SK-N-SH (cell line): ENCODE measurements at regions not wholly inside any gene's neighbourhood (a gene's known extent, or its start where the extent isn't known, plus 50 kb on each side); places are given as distances from the start of the nearest gene placed in this dataset.

Experiments used
- CTCF ChIA-PET: fragments of 300-600, 350-600 bp; formaldehyde crosslinking; extraction: SDS; loops from one replicate; lab custom pipeline; 2021; lab: Yijun Ruan, JAX
- POLR2A ChIA-PET: fragments of 350-600 bp; sonication (Branson Sonifier 250); formaldehyde crosslinking; extraction: SDS; loops from one replicate; lab custom pipeline; 2020; ENCODE audit warnings: antibody characterized with exemption, inconsistent platforms; lab: Yijun Ruan, JAX
- DNase-seq: peaks from one replicate; pipeline ENCODE4 v3.0.0; 2012
- H2AFZ ChIP-seq: fragments of 200-600 bp; sonication (generic); 2 replicates; pipeline ENCODE4 v1.8.1; 2016; ENCODE audit warnings: antibody characterized with exemption, mild to moderate bottlenecking, low read depth
- H3F3A ChIP-seq: fragments of 200-600 bp; sonication (generic); replicated peaks from 2 replicates; pipeline ENCODE3; 2016; ENCODE audit warnings: antibody characterized with exemption, mild to moderate bottlenecking; ENCODE audit not compliant: insufficient read depth
- H3K27ac ChIP-seq, 2 experiments: fragments of 200-500 bp in 1 of 2; fragments of 200-600 bp in 1 of 2; sonication (Bioruptor generic) in 1 of 2; sonication (generic), shearing (Covaris generic) in 1 of 2; 2 replicates each; pipeline versions ENCODE4 v1.5.1 to v1.6.1; 2014 to 2016; ENCODE audit warnings: low read depth in 2 of 2, inconsistent platforms in 1 of 2, low read length in 1 of 2, mild to moderate bottlenecking in 1 of 2, mixed read lengths in 1 of 2
- H3K27me3 ChIP-seq: fragments of 200-600 bp; sonication (generic), shearing (Covaris generic); 2 replicates; pipeline ENCODE4 v1.6.1; 2016; ENCODE audit warnings: mixed run types; ENCODE audit not compliant: insufficient read depth
- H3K36me3 ChIP-seq, 2 experiments: fragments of 200-500 bp in 1 of 2; fragments of 200-600 bp in 1 of 2; sonication (Bioruptor generic) in 1 of 2; sonication (generic) in 1 of 2; replicated peaks in 1 of 2; 2 replicates each; pipeline versions ENCODE3 to v1.5.1; 2014 to 2016; ENCODE audit warnings: low read length in 1 of 2, mild to moderate bottlenecking in 1 of 2; ENCODE audit not compliant: insufficient read depth in 2 of 2, control insufficient read depth in 1 of 2
- H3K4me1 ChIP-seq, 2 experiments: fragments of 200-500 bp in 1 of 2; fragments of 200-600 bp in 1 of 2; sonication (Bioruptor generic) in 1 of 2; sonication (generic), shearing (Covaris generic) in 1 of 2; 2 replicates each; pipeline versions ENCODE4 v1.5.1 to v1.6.1; 2014 to 2016; ENCODE audit warnings: low read depth in 1 of 2, low read length in 1 of 2, mixed run types in 1 of 2; ENCODE audit not compliant: insufficient read depth in 2 of 2, control insufficient read depth in 1 of 2
- H3K4me2 ChIP-seq: fragments of 200-600 bp; sonication (generic), shearing (Covaris generic); 2 replicates; pipeline ENCODE4 v1.6.1; 2017; ENCODE audit warnings: mixed run types
- H3K4me3 ChIP-seq, 2 experiments: fragments of 200-500 bp in 1 of 2; fragments of 200-600 bp in 1 of 2; sonication (Bioruptor generic) in 1 of 2; sonication (generic), shearing (Covaris generic) in 1 of 2; 2 replicates each; pipeline versions ENCODE4 v1.5.1 to v1.8.1; 2014 to 2016; ENCODE audit warnings: low read depth in 2 of 2, inconsistent platforms in 1 of 2, low read length in 1 of 2, mild to moderate bottlenecking in 1 of 2, mixed read lengths in 1 of 2, moderate library complexity in 1 of 2
- H3K79me2 ChIP-seq: fragments of 200-600 bp; sonication (generic); 2 replicates; pipeline ENCODE4 v1.8.1; 2017; ENCODE audit warnings: mild to moderate bottlenecking; ENCODE audit not compliant: insufficient read depth
- H3K9ac ChIP-seq: fragments of 200-600 bp; sonication (generic); 2 replicates; pipeline ENCODE4 v1.6.1; 2017; ENCODE audit warnings: mixed run types
- H3K9me2 ChIP-seq: fragments of 200-600 bp; sonication (generic); 2 replicates; pipeline ENCODE4 v1.6.1; 2017; ENCODE audit warnings: mixed run types
- H3K9me3 ChIP-seq: fragments of 200-600 bp; sonication (generic); 2 replicates; pipeline ENCODE4 v1.6.1; 2017; ENCODE audit warnings: mixed run types, mild to moderate bottlenecking, moderate library complexity
- H4K20me1 ChIP-seq: fragments of 200-600 bp; sonication (generic); 2 replicates; pipeline ENCODE4 v1.6.1; 2017; ENCODE audit warnings: mild to moderate bottlenecking, mixed run types; ENCODE audit not compliant: insufficient read depth
- CHD2 ChIP-seq: fragments of 150-350 bp; IDR thresholded peaks from 2 replicates; pipeline ENCODE4 v1.6.1; 2018; ENCODE audit warnings: low read length; ENCODE audit not compliant: partially characterized antibody
- ELF1 ChIP-seq: IDR thresholded peaks from 2 replicates; pipeline ENCODE4 v1.4.0; 2012
- EP300 ChIP-seq, 2 experiments: IDR thresholded peaks; 2 replicates each; pipeline versions ENCODE4 v1.4.0 to v1.6.1; 2012; ENCODE audit warnings: borderline replicate concordance in 1 of 2, low read depth in 1 of 2, low read length in 1 of 2
- FOSL2 ChIP-seq: IDR thresholded peaks from 2 replicates; pipeline ENCODE4 v1.4.0; 2012; ENCODE audit warnings: low read depth, mild to moderate bottlenecking, moderate library complexity, borderline replicate concordance
- FOXM1 ChIP-seq: IDR thresholded peaks from 2 replicates; pipeline ENCODE4 v1.4.0; 2012; ENCODE audit warnings: low read depth, mild to moderate bottlenecking
- GABPA ChIP-seq: IDR thresholded peaks from 2 replicates; pipeline ENCODE4 v1.4.0; 2012; ENCODE audit warnings: low read depth, mild to moderate bottlenecking
- GATA2 ChIP-seq: sonication (generic); formaldehyde crosslinking; IDR thresholded peaks from 2 replicates; pipeline ENCODE4 v1.5.0; 2020; ENCODE audit warnings: mild to moderate bottlenecking, missing genetic modification reagents
- MEF2A ChIP-seq: IDR thresholded peaks from 2 replicates; pipeline ENCODE4 v1.4.0; 2012; ENCODE audit warnings: low read depth, borderline replicate concordance
- MXI1 ChIP-seq: IDR thresholded peaks from 2 replicates; pipeline ENCODE4 v1.6.1; 2012; ENCODE audit warnings: mild to moderate bottlenecking, low read depth, low read length, improper control_type of control experiment
- NRF1 ChIP-seq: IDR thresholded peaks from 2 replicates; pipeline ENCODE4 v1.6.1; 2012; ENCODE audit warnings: low read depth, mild to moderate bottlenecking, low read length
- POLR2AphosphoS5 ChIP-seq: IDR thresholded peaks from 2 replicates; pipeline ENCODE4 v1.6.1; 2012; ENCODE audit warnings: low read depth, low read length
- RAD21 ChIP-seq: IDR thresholded peaks from 2 replicates; pipeline ENCODE4 v1.6.1; 2012; ENCODE audit warnings: mild to moderate bottlenecking, low read length
- SIN3A ChIP-seq: IDR thresholded peaks from 2 replicates; pipeline ENCODE4 v1.6.1; 2012; ENCODE audit warnings: low read depth, mild to moderate bottlenecking, low read length, moderate library complexity, borderline replicate concordance
- SMC3 ChIP-seq: IDR thresholded peaks from 2 replicates; pipeline ENCODE4 v1.6.1; 2012; ENCODE audit warnings: low read depth, low read length, improper control_type of control experiment
- TAF1 ChIP-seq: IDR thresholded peaks from 2 replicates; pipeline ENCODE4 v1.6.1; 2012; ENCODE audit warnings: low read depth, mild to moderate bottlenecking, low read length, moderate library complexity, borderline replicate concordance
- TCF12 ChIP-seq: IDR thresholded peaks from 2 replicates; pipeline ENCODE4 v1.4.0; 2012
- WGBS: methylation state at CpG from one replicate; pipeline ENCODE4 v1.1.6; 2017; ENCODE audit warnings: low lambda C conversion rate; 5-methylcytosine and 5-hydroxymethylcytosine counted together
- TF ChIP-seq, protein P1 (sequence below): IDR thresholded peaks from 2 replicates; pipeline ENCODE4 v1.4.0; 2012; ENCODE audit warnings: low read depth
- TF ChIP-seq, protein P2 (sequence below): IDR thresholded peaks from 2 replicates; pipeline ENCODE4 v1.6.1; 2012; ENCODE audit warnings: mild to moderate bottlenecking, low read depth, low read length, moderate library complexity
- TF ChIP-seq, protein P3 (sequence below): fragments of 200-600 bp; sonication (generic); IDR thresholded peaks from 2 replicates; pipeline ENCODE4 v1.6.1; 2017; ENCODE audit warnings: antibody characterized with exemption, mild to moderate bottlenecking, moderate library complexity

DNA sequence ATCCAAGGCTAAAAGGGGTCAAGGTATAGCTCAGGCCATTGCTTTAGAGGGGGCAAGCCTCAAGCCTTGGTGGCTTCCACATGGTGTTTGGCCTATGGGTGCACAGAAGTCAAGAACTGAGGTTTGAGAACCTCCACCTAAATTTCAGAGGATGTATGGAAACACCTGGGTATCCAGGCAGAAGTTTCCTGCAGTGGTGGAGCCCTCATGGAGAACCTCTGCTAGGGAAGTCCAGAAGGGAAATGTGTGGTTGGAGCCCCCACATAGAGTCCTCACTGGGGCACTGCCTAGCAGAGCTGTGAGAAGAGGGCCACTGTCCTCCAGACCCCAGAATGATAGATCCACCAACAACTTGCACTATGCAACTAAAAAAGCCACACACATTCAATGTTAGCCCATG, 678.7 kb upstream of the ADGRB3 start:
- H3K9me3 ChIP-seq, result no peaks in the 10 kb centered on the region
- no peaks in the 10 kb centered on the region for H3K36me3 ChIP-seq
- ChIA-PET POLR2A (no interaction called here), CTCF (no interaction called here)
- H3K4me2 ChIP-seq, result no peak overlapping the region
- H3F3A ChIP-seq, result no peaks in the 10 kb centered on the region
- no peaks in the 10 kb centered on the region for H3K27me3 ChIP-seq
- no peak overlapping the region for H3K9ac ChIP-seq
- no peaks in the 10 kb centered on the region for H3K79me2 ChIP-seq
- no peak for TF ChIP-seq EP300 (IDR thresholded peaks at IDR 0.05; ENCODE audit: borderline replicate concordance in 1 of 2, low read depth in 1 of 2, low read length in 1 of 2)
- no peak for DNase-seq
- H3K9me2 ChIP-seq, result no peaks in the 10 kb centered on the region
- H3K4me1 ChIP-seq, result no peaks in the 10 kb centered on the region
- H3K4me3 ChIP-seq, result no peak overlapping the region
- no peak overlapping the region for H3K27ac ChIP-seq
- no peaks in the 10 kb centered on the region for H4K20me1 ChIP-seq
- H2AFZ ChIP-seq, result no peak overlapping the region

DNA sequence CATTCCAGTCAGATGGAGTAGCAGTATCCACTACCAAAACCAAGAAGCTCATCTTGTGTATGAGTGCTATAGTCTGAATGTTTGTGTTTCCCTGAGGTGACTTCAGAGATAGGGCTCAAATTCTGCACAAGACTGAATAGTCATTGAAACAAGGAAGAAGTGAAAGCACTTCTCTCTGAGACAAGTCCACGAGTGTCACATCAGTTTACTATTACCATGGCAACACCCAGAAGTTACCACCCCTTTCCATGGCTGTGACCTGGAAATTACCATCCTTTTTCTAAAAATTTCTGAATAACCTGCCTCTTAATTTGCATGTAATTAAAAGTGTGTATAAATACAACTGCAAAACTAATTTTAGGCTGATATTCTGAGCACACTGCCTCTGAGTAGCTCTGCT, 682.1 kb upstream of the ADGRB3 start:
- Histone ChIP-seq H2AFZ (no peak overlapping the region), H3K79me2 (no peaks in the 10 kb centered on the region), H3K36me3 (no peaks in the 10 kb centered on the region), H3K9me3 (no peaks in the 10 kb centered on the region), H3K9me2 (no peaks in the 10 kb centered on the region), H4K20me1 (no peaks in the 10 kb centered on the region), H3K9ac (no peak overlapping the region), H3K27me3 (no peaks in the 10 kb centered on the region), H3K4me1 (no peaks in the 10 kb centered on the region), H3K4me3 (no peak overlapping the region), H3F3A (no peaks in the 10 kb centered on the region), H3K4me2 (no peak overlapping the region), H3K27ac (no peak overlapping the region)
- ChIA-PET CTCF (interaction anchor here (0.9 kb wide), 1 partner anchor 13 kb away, joined by 3 read pairs; no protein-coding TSS in a partner anchor), POLR2A (no interaction called here)
- 14% methylated on average over 1 of the region's 1 CpG for WGBS
- TF ChIP-seq POLR2AphosphoS5 (no peak), TCF12 (no peak), RAD21 (no peak), SIN3A (no peak), EP300 (IDR thresholded peaks at IDR 0.05; ENCODE audit: borderline replicate concordance in 1 of 2, low read depth in 1 of 2, low read length in 1 of 2) (no peak), GABPA (no peak), GATA2 (CRISPR knock-in tag) (no peak)
- TF ChIP-seq, protein P1, sequence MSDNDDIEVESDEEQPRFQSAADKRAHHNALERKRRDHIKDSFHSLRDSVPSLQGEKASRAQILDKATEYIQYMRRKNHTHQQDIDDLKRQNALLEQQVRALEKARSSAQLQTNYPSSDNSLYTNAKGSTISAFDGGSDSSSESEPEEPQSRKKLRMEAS, result no peak
- TF ChIP-seq, protein P2, sequence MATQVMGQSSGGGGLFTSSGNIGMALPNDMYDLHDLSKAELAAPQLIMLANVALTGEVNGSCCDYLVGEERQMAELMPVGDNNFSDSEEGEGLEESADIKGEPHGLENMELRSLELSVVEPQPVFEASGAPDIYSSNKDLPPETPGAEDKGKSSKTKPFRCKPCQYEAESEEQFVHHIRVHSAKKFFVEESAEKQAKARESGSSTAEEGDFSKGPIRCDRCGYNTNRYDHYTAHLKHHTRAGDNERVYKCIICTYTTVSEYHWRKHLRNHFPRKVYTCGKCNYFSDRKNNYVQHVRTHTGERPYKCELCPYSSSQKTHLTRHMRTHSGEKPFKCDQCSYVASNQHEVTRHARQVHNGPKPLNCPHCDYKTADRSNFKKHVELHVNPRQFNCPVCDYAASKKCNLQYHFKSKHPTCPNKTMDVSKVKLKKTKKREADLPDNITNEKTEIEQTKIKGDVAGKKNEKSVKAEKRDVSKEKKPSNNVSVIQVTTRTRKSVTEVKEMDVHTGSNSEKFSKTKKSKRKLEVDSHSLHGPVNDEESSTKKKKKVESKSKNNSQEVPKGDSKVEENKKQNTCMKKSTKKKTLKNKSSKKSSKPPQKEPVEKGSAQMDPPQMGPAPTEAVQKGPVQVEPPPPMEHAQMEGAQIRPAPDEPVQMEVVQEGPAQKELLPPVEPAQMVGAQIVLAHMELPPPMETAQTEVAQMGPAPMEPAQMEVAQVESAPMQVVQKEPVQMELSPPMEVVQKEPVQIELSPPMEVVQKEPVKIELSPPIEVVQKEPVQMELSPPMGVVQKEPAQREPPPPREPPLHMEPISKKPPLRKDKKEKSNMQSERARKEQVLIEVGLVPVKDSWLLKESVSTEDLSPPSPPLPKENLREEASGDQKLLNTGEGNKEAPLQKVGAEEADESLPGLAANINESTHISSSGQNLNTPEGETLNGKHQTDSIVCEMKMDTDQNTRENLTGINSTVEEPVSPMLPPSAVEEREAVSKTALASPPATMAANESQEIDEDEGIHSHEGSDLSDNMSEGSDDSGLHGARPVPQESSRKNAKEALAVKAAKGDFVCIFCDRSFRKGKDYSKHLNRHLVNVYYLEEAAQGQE, result no peak
- no peak for DNase-seq

DNA sequence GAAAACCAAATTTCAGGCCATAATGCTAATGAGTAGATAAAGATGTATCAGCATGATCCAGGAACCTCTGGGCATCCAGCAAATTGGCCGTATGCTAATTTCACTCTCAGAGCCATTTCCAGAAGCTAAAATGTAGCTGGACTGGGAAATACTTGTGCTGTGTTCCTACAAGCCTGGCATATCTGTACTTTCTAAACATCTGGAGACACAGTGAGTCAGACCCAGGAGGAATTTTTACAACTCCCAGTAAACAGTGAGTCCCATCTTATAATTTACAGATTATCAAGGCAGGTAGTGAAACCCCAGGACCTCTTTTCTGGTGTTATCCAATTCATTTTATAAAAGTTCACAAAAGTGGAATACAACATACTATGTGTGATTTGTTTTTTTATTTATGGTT, 683.0 kb upstream of the ADGRB3 start:
- Histone ChIP-seq H3K9ac (no peak overlapping the region), H4K20me1 (no peaks in the 10 kb centered on the region), H3K27ac (no peak overlapping the region), H3K27me3 (no peaks in the 10 kb centered on the region), H3K4me3 (no peak overlapping the region), H3K9me2 (no peaks in the 10 kb centered on the region), H3F3A (no peaks in the 10 kb centered on the region), H3K79me2 (no peaks in the 10 kb centered on the region), H3K4me1 (no peaks in the 10 kb centered on the region), H3K9me3 (no peaks in the 10 kb centered on the region), H3K36me3 (no peaks in the 10 kb centered on the region), H2AFZ (no peak overlapping the region), H3K4me2 (no peak overlapping the region)
- ChIA-PET CTCF (no interaction called here), POLR2A (no interaction called here)
- DNase-seq, result no peak
- 22% methylated on average over 1 of the region's 1 CpG for WGBS
- TF ChIP-seq FOSL2 (no peak), ELF1 (no peak), MEF2A (no peak), EP300 (IDR thresholded peaks at IDR 0.05; ENCODE audit: borderline replicate concordance in 1 of 2, low read depth in 1 of 2, low read length in 1 of 2) (no peak), TCF12 (no peak), MXI1 (no peak), TAF1 (no peak), SMC3 (no peak), CHD2 (no peak), NRF1 (no peak), FOXM1 (no peak)
- TF ChIP-seq, protein P3, sequence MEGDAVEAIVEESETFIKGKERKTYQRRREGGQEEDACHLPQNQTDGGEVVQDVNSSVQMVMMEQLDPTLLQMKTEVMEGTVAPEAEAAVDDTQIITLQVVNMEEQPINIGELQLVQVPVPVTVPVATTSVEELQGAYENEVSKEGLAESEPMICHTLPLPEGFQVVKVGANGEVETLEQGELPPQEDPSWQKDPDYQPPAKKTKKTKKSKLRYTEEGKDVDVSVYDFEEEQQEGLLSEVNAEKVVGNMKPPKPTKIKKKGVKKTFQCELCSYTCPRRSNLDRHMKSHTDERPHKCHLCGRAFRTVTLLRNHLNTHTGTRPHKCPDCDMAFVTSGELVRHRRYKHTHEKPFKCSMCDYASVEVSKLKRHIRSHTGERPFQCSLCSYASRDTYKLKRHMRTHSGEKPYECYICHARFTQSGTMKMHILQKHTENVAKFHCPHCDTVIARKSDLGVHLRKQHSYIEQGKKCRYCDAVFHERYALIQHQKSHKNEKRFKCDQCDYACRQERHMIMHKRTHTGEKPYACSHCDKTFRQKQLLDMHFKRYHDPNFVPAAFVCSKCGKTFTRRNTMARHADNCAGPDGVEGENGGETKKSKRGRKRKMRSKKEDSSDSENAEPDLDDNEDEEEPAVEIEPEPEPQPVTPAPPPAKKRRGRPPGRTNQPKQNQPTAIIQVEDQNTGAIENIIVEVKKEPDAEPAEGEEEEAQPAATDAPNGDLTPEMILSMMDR, result no peak
- TF ChIP-seq, protein P1, result no peak
